WTC11 (cell line): ENCODE measurements at regions not wholly inside any gene's neighbourhood (a gene's known extent, or its start where the extent isn't known, plus 50 kb on each side); places are given as distances from the start of the nearest gene placed in this dataset.

ENCODE experiments used
- ATF1 ChIP-seq: sonication (generic); formaldehyde crosslinking; IDR thresholded peaks from 2 replicates; pipeline ENCODE4 v1.8.1; 2023; ENCODE audit warnings: mild to moderate bottlenecking, moderate library complexity, missing genetic modification reagents
- ATF2 ChIP-seq: sonication (generic); formaldehyde crosslinking; IDR thresholded peaks from 2 replicates; pipeline ENCODE4 v1.8.1; 2022; ENCODE audit warnings: low read depth, missing genetic modification reagents, borderline replicate concordance
- ATF3 ChIP-seq: sonication (generic); formaldehyde crosslinking; conservative IDR thresholded peaks from 2 replicates; pipeline ENCODE4 v1.8.1; 2022; ENCODE audit warnings: mild to moderate bottlenecking, missing genetic modification reagents
- CREB1 ChIP-seq: sonication (generic); formaldehyde crosslinking; IDR thresholded peaks from 2 replicates; pipeline ENCODE4 v1.8.0; 2023; ENCODE audit warnings: mild to moderate bottlenecking, missing genetic modification reagents
- CTCF ChIP-seq: fragments of 200-600 bp; IDR thresholded peaks from 2 replicates; pipeline ENCODE4 v1.8.0; 2022; ENCODE audit warnings: antibody characterized with exemption
- FOXJ3 ChIP-seq: sonication (generic); formaldehyde crosslinking; IDR thresholded peaks from 2 replicates; pipeline ENCODE4 v1.9.0; 2021; ENCODE audit warnings: missing genetic modification reagents, mild to moderate bottlenecking, borderline replicate concordance
- KAT7 ChIP-seq: sonication (generic); formaldehyde crosslinking; IDR thresholded peaks from 2 replicates; pipeline ENCODE4 v1.8.1; 2023; ENCODE audit warnings: missing genetic modification reagents, mild to moderate bottlenecking, borderline replicate concordance
- MAX ChIP-seq: sonication (generic); formaldehyde crosslinking; IDR thresholded peaks from 2 replicates; pipeline ENCODE4 v1.8.0; 2022; ENCODE audit warnings: mild to moderate bottlenecking, missing genetic modification reagents
- NFYB ChIP-seq: sonication (generic); formaldehyde crosslinking; conservative IDR thresholded peaks from 2 replicates; pipeline ENCODE4 v1.8.0; 2022; ENCODE audit warnings: low read depth, missing genetic modification reagents
- NR2C2 ChIP-seq: sonication (generic); formaldehyde crosslinking; IDR thresholded peaks from 2 replicates; pipeline ENCODE4 v1.8.0; 2022; ENCODE audit warnings: mild to moderate bottlenecking, missing genetic modification reagents
- USF1 ChIP-seq: sonication (generic); formaldehyde crosslinking; IDR thresholded peaks from 2 replicates; pipeline ENCODE4 v1.8.0; 2022; ENCODE audit warnings: mild to moderate bottlenecking, missing genetic modification reagents
- USF2 ChIP-seq: sonication (generic); formaldehyde crosslinking; IDR thresholded peaks from 2 replicates; pipeline ENCODE4 v1.8.1; 2023; ENCODE audit warnings: mild to moderate bottlenecking, missing genetic modification reagents, moderate library complexity
- ZNF281 ChIP-seq: sonication (generic); formaldehyde crosslinking; IDR thresholded peaks from 2 replicates; pipeline ENCODE4 v1.8.0; 2023; ENCODE audit warnings: mild to moderate bottlenecking, missing genetic modification reagents

- TF ChIP-seq NFYB (CRISPR knock-in tag) (no peak), CREB1 (CRISPR knock-in tag) (no peak), CTCF (no peak), USF2 (no peak), KAT7 (CRISPR knock-in tag) (no peak), NR2C2 (CRISPR knock-in tag) (no peak), ATF2 (CRISPR knock-in tag) (no peak), ATF1 (CRISPR knock-in tag) (no peak), FOXJ3 (CRISPR knock-in tag) (no peak), MAX (no peak), ZNF281 (CRISPR knock-in tag) (no peak), ATF3 (CRISPR knock-in tag) (no peak), USF1 (CRISPR knock-in tag) (no peak)
Observed at GRCh38 chr4:66544281-66544680, 874.0 kb upstream of the EPHA5 start.
